ENCODE measurements at regions not wholly inside any gene's neighbourhood (a gene's known extent, or its start where the extent isn't known, plus 50 kb on each side); places are given as distances from the start of the nearest gene placed in this dataset.

GRCh38 chr14:97185186-97185585, 388.0 kb downstream of the VRK1 start:
- ChIA-PET CTCF (interaction anchor here (1.0 to 1.5 kb wide), 3 partner anchors 10 to 793 kb away, joined by 3 to 5 read pairs (median 4); no protein-coding TSS in a partner anchor), POLR2A (no interaction called here)
- no peak for DNase-seq
- Mint-ChIP-seq H3K9me3 (peaks cover 6% of the 10 kb centered on the region), H3K27ac (no peak overlapping the region), H3K36me3 (ENCODE audit: low read depth) (peaks cover 5% of the 10 kb centered on the region), H3K27me3 (peaks cover 9% of the 10 kb centered on the region), H3K4me3 (no peak overlapping the region), H3K4me1 (peaks cover 11% of the 10 kb centered on the region)

GRCh38 chr14:97187916-97188315, 390.7 kb downstream of the VRK1 start:
- peaks cover 18% of the 10 kb centered on the region for H3K27me3 Mint-ChIP-seq
- H3K27ac Mint-ChIP-seq = no peak overlapping the region
- POLR2A ChIA-PET = no interaction called here
- no peak for DNase-seq
- H3K4me1 Mint-ChIP-seq = peaks cover 3% of the 10 kb centered on the region
- CTCF ChIA-PET = interaction anchor here (1.4 kb wide), 1 partner anchor 12 kb away, joined by 4 read pairs; no protein-coding TSS in a partner anchor
- peaks cover 6% of the 10 kb centered on the region for H3K9me3 Mint-ChIP-seq
- no peak overlapping the region for H3K4me3 Mint-ChIP-seq
- no peaks in the 10 kb centered on the region for H3K36me3 Mint-ChIP-seq (ENCODE audit: low read depth)

- no peak for DNase-seq
- CTCF ChIA-PET = no interaction called here
- no peak overlapping the region for H3K4me3 Mint-ChIP-seq
Observed at GRCh38 chr14:97196336-97196735, 399.2 kb downstream of the VRK1 start.

GRCh38 chr14:97198813-97199212, 401.6 kb downstream of the VRK1 start:
- no peak overlapping the region for H3K4me3 Mint-ChIP-seq
- H3K9me3 Mint-ChIP-seq = peaks cover 16% of the 10 kb centered on the region
- ChIA-PET POLR2A (no interaction called here), CTCF (no interaction called here)
- peaks cover 3% of the 10 kb centered on the region for H3K36me3 Mint-ChIP-seq (ENCODE audit: low read depth)
- H3K27ac Mint-ChIP-seq = no peak overlapping the region
- H3K4me1 Mint-ChIP-seq = peaks cover 4% of the 10 kb centered on the region
- peaks cover 5% of the 10 kb centered on the region for H3K27me3 Mint-ChIP-seq
- no peak for DNase-seq

More at GRCh38 chr14:97196336-97196735, 399.2 kb downstream of the VRK1 start:
- H3K36me3 Mint-ChIP-seq (ENCODE audit: low read depth) = peaks cover 3% of the 10 kb centered on the region
- peaks cover 22% of the 10 kb centered on the region for H3K9me3 Mint-ChIP-seq
- H3K27ac Mint-ChIP-seq = no peak overlapping the region
- peaks cover 16% of the 10 kb centered on the region for H3K27me3 Mint-ChIP-seq
- H3K4me1 Mint-ChIP-seq = peaks cover 4% of the 10 kb centered on the region
- POLR2A ChIA-PET = no interaction called here

GRCh38 chr14:97200245-97200644, 403.1 kb downstream of the VRK1 start:
- H3K27me3 Mint-ChIP-seq = peaks cover 2% of the 10 kb centered on the region
- no peak overlapping the region for H3K4me3 Mint-ChIP-seq
- H3K4me1 Mint-ChIP-seq = peaks cover 4% of the 10 kb centered on the region
- peaks cover 8% of the 10 kb centered on the region for H3K9me3 Mint-ChIP-seq
- no peak for DNase-seq
- ChIA-PET CTCF (no interaction called here), POLR2A (no interaction called here)
- H3K27ac Mint-ChIP-seq = no peak overlapping the region
- H3K36me3 Mint-ChIP-seq (ENCODE audit: low read depth) = no peaks in the 10 kb centered on the region

- H3K27me3 Mint-ChIP-seq = peaks cover 15% of the 10 kb centered on the region
- no peaks in the 10 kb centered on the region for H3K9me3 Mint-ChIP-seq
- ChIA-PET CTCF (no interaction called here), POLR2A (no interaction called here)
- DNase-seq = no peak
- no peak overlapping the region for H3K27ac Mint-ChIP-seq
- H3K4me1 Mint-ChIP-seq = no peaks in the 10 kb centered on the region
- no peak overlapping the region for H3K4me3 Mint-ChIP-seq
- H3K36me3 Mint-ChIP-seq (ENCODE audit: low read depth) = no peaks in the 10 kb centered on the region
Observed at GRCh38 chr14:97206916-97207315, 409.7 kb downstream of the VRK1 start.

GRCh38 chr14:97210202-97210601, 413.0 kb downstream of the VRK1 start:
- H3K27me3 Mint-ChIP-seq = peaks cover 20% of the 10 kb centered on the region
- H3K36me3 Mint-ChIP-seq (ENCODE audit: low read depth) = no peaks in the 10 kb centered on the region
- POLR2A ChIA-PET = no interaction called here
- CTCF ChIA-PET = no interaction called here
- DNase-seq = no peak
- no peaks in the 10 kb centered on the region for H3K4me1 Mint-ChIP-seq
- no peak overlapping the region for H3K4me3 Mint-ChIP-seq
- no peaks in the 10 kb centered on the region for H3K9me3 Mint-ChIP-seq
- no peak overlapping the region for H3K27ac Mint-ChIP-seq

- H3K4me1 Mint-ChIP-seq = peaks cover under 1% of the 10 kb centered on the region
- no peak overlapping the region for H3K4me3 Mint-ChIP-seq
- no peaks in the 10 kb centered on the region for H3K9me3 Mint-ChIP-seq
- ChIA-PET CTCF (no interaction called here), POLR2A (no interaction called here)
- no peak overlapping the region for H3K27ac Mint-ChIP-seq
- H3K27me3 Mint-ChIP-seq = peaks cover 26% of the 10 kb centered on the region
- DNase-seq = no peak
- no peaks in the 10 kb centered on the region for H3K36me3 Mint-ChIP-seq (ENCODE audit: low read depth)
Observed at GRCh38 chr14:97212399-97212798, 415.2 kb downstream of the VRK1 start.

- Mint-ChIP-seq H3K27ac (no peak overlapping the region), H3K27me3 (peaks cover 31% of the 10 kb centered on the region), H3K4me1 (peaks cover 10% of the 10 kb centered on the region), H3K9me3 (no peaks in the 10 kb centered on the region), H3K4me3 (no peak overlapping the region), H3K36me3 (ENCODE audit: low read depth) (no peaks in the 10 kb centered on the region)
- CTCF ChIA-PET = no interaction called here
- POLR2A ChIA-PET = no interaction called here
- DNase-seq = no peak
Observed at GRCh38 chr14:97213720-97214119, 416.5 kb downstream of the VRK1 start.

- POLR2A ChIA-PET = no interaction called here
- H3K27ac Mint-ChIP-seq = no peak overlapping the region
Observed at GRCh38 chr14:97215263-97215969, 418.2 kb downstream of the VRK1 start.

GRCh38 chr14:97217111-97217885, 420.1 kb downstream of the VRK1 start:
- no peaks in the 10 kb centered on the region for H3K9me3 Mint-ChIP-seq
- H3K36me3 Mint-ChIP-seq (ENCODE audit: low read depth) = no peaks in the 10 kb centered on the region
- H3K4me3 Mint-ChIP-seq = no peak overlapping the region
- H3K27ac Mint-ChIP-seq = no peak overlapping the region
- H3K4me1 Mint-ChIP-seq = peaks cover 19% of the 10 kb centered on the region
- ChIA-PET POLR2A (no interaction called here), CTCF (no interaction called here)
- peaks cover 30% of the 10 kb centered on the region for H3K27me3 Mint-ChIP-seq
- DNase-seq = no peak

More at GRCh38 chr14:97215263-97215969, 418.2 kb downstream of the VRK1 start:
- CTCF ChIA-PET = interaction anchor here (0.7 kb wide), 1 partner anchor 831 kb away, joined by 3 read pairs; no protein-coding TSS in a partner anchor
- peaks cover 19% of the 10 kb centered on the region for H3K4me1 Mint-ChIP-seq
- H3K36me3 Mint-ChIP-seq (ENCODE audit: low read depth) = no peaks in the 10 kb centered on the region
- no peak for DNase-seq
- H3K4me3 Mint-ChIP-seq = no peak overlapping the region
- peaks cover 32% of the 10 kb centered on the region for H3K27me3 Mint-ChIP-seq
- H3K9me3 Mint-ChIP-seq = no peaks in the 10 kb centered on the region

GRCh38 chr14:97218274-97218673, 421.1 kb downstream of the VRK1 start:
- POLR2A ChIA-PET = no interaction called here
- Mint-ChIP-seq H3K4me3 (peak overlapping the region; percentile 61), H3K9me3 (no peaks in the 10 kb centered on the region), H3K4me1 (peaks cover 19% of the 10 kb centered on the region), H3K27ac (no peak overlapping the region), H3K27me3 (peaks cover 35% of the 10 kb centered on the region), H3K36me3 (ENCODE audit: low read depth) (no peaks in the 10 kb centered on the region)
- no peak for DNase-seq
- CTCF ChIA-PET = no interaction called here

- H3K27me3 Mint-ChIP-seq = peaks cover 35% of the 10 kb centered on the region
- CTCF ChIA-PET = interaction anchor here (1.2 kb wide), 1 partner anchor 24 kb away, joined by 5 read pairs; no protein-coding TSS in a partner anchor
- no peak overlapping the region for H3K27ac Mint-ChIP-seq
- peak; percentile 36 for DNase-seq
- H3K36me3 Mint-ChIP-seq (ENCODE audit: low read depth) = no peaks in the 10 kb centered on the region
- POLR2A ChIA-PET = interaction anchor here (0.7 to 1.4 kb wide), 3 partner anchors 91 to 168 kb away, joined by 3 to 4 read pairs (median 3); no protein-coding TSS in a partner anchor
- peaks cover 19% of the 10 kb centered on the region for H3K4me1 Mint-ChIP-seq
- peak overlapping the region; percentile 61 for H3K4me3 Mint-ChIP-seq
- no peaks in the 10 kb centered on the region for H3K9me3 Mint-ChIP-seq
Observed at GRCh38 chr14:97218691-97219430, 421.7 kb downstream of the VRK1 start.
